ENCODE measurements at regions not wholly inside any gene's neighbourhood (a gene's known extent, or its start where the extent isn't known, plus 50 kb on each side); places are given as distances from the start of the nearest gene placed in this dataset.
"Not testable (repeated sequence)": the region's sequence is repeated elsewhere in the genome, so short reads cannot be mapped to it uniquely, and the experiment has no call there.

DNA sequence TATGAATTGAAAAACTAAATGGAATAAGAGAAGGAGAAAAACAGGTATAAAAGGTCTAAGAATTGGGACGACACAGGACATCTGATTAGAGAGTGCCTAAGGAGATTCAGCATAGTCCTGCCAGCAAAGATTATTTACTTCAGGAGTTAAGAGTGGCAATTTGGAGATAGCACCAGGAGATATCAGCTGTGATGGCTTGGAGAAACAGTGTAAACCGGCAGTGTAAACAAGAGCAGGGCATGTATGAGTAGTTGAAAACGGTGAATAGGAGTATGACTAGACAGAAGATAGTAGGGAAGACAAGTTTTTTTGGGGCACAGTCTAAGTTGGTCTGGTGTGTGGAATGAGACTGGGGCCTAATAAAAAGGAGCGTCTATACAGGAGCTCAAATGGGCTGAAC lies 924.9 kb downstream of the QKI start:
- TF ChIP-seq, protein P1, sequence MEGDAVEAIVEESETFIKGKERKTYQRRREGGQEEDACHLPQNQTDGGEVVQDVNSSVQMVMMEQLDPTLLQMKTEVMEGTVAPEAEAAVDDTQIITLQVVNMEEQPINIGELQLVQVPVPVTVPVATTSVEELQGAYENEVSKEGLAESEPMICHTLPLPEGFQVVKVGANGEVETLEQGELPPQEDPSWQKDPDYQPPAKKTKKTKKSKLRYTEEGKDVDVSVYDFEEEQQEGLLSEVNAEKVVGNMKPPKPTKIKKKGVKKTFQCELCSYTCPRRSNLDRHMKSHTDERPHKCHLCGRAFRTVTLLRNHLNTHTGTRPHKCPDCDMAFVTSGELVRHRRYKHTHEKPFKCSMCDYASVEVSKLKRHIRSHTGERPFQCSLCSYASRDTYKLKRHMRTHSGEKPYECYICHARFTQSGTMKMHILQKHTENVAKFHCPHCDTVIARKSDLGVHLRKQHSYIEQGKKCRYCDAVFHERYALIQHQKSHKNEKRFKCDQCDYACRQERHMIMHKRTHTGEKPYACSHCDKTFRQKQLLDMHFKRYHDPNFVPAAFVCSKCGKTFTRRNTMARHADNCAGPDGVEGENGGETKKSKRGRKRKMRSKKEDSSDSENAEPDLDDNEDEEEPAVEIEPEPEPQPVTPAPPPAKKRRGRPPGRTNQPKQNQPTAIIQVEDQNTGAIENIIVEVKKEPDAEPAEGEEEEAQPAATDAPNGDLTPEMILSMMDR (optimal IDR thresholded peaks at IDR 0.05 in 1 of 3, IDR thresholded peaks at IDR 0.05 in 1 of 3, conservative IDR thresholded peaks at IDR 0.05 in 1 of 3; ENCODE audit: extremely low read depth in 1 of 3, insufficient read depth in 2 of 3, low read length in 3 of 3) = not testable (repeated sequence)
- TF ChIP-seq EZH2 (IDR thresholded peaks at IDR 0.05; ENCODE audit: low read length) = not testable (repeated sequence)

Measured in keratinocyte (primary cell).